ENCODE measurements at regions not wholly inside any gene's neighbourhood (a gene's known extent, or its start where the extent isn't known, plus 50 kb on each side); places are given as distances from the start of the nearest gene placed in this dataset.
"Not testable (repeated sequence)": the region's sequence is repeated elsewhere in the genome, so short reads cannot be mapped to it uniquely, and the experiment has no call there.

DNA sequence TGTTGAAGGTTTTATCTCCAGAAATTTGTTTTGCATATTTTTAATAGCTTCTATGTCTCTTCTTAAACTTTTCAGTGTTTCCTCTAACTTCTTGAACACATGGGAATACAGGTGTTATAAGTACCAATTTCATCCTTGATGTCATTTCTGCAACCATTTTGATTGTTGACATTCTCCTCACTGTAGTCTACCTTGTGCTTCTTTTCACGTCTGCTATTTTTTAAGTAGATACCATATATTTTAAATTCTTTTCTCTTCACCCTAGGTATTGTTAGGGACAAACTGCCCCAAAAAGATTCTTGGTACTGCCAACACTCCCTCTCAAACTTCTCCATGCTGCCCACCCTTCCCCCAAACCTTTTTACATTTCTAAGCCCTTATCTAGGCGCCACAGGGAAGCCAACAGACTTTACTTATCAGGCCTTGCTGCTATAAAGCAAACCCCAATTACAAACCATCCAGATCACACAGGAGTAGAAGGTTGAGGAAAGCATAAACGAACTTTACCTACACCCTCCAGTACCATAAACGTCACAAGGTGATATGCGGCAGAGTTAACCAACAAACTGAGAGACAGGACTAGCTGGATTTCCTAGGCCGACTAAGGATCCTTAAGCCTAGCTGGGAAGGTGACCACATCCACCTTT is 1165.3 kb downstream of the TAF11L14 start:
- DNase-seq (ENCODE audit: low read depth) = no peak

DNA sequence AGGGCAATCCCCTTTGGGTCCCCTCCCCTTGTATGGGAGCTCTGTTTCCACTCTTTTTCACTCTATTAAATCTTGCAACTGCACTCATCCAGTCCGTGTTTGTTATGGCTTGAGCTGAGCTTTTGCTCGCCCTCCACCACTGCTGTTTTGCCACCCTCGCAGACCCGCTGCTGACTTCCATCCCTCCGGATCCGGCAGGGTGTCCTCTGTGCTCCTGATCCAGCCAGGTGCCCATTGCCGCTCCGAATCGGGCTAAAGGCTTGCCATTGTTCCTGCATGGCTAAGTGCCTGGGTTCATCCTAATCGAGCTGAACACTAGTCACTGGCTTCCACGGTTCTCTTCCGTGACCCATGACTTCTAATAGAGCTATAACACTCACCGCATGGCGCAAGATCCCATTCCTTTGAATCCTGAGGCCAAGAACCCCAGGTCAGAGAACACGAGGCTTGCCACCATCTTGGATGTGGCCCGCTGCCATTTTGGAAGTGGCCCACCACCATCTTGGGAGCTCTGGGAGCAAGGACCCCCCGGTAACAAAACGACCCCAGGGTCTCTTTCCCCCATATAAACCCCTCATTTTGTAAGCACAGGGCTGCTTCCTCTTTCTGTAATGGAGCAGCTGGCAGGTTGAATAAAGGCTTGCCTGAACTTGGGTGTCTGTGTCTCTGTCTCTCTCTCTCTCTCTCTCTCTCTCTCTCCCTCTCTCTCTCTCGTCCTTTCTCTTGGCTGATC is 1166.2 kb downstream of the TAF11L14 start:
- no peak for DNase-seq (ENCODE audit: low read depth)

DNA sequence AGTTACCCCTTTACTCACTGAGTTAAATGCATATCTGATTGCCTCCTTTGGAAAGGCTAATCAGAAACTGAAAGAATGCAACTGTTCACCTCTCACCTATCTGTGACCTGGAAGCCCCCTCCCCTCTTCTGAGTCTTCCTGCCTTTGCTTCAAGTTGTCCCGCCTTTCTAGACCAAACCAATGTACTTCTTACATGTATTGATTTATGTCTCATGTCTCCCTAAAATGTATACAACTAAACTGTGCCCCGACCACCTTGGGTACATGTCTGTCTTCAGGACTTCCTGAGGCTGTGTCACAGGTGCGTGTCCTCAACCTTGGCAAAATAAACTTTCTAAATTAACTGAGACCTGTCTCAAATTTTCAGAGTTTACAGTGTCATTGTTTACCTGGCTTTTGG is 1167.2 kb downstream of the TAF11L14 start:
- not testable (repeated sequence) for DNase-seq (ENCODE audit: low read depth)

DNA sequence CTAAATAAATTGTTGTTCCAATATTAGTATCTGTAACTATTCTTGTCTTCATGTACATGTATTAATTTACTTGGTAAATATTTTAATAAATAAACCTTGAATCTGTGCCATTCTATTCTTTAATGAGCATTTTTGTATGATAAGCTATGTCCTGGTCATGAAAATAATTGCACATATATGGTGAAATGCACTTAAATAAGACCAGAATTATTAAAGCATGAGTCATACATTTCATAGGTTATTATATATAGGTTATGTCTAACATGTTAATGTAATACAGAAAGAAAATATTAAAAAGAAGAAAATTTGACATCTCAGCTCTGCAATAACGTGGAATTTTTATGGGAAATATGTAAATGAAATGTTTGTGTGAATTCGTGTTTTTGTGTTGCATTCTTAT is 1168.1 kb downstream of the TAF11L14 start:
- DNase-seq (ENCODE audit: low read depth) = no peak

DNA sequence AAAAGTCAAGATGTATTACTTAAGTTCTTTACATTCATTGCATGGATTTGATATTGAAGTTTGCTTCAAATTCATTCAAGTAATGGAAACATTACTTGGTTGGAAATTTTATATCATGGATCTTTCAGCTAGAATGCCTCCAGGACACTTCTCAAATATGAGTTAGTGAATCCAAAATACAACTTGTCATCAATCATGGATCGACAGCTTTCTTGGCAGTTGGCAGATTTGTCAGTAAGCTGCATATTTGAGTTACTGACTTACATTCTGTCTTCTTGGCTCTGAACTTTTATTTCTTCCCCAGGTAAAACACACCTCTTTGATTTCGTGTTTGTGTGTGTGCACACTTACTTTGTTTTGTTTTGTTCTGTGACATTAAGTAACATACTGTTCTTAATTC is 1171.1 kb downstream of the TAF11L14 start:
- no peak for DNase-seq (ENCODE audit: low read depth)

DNA sequence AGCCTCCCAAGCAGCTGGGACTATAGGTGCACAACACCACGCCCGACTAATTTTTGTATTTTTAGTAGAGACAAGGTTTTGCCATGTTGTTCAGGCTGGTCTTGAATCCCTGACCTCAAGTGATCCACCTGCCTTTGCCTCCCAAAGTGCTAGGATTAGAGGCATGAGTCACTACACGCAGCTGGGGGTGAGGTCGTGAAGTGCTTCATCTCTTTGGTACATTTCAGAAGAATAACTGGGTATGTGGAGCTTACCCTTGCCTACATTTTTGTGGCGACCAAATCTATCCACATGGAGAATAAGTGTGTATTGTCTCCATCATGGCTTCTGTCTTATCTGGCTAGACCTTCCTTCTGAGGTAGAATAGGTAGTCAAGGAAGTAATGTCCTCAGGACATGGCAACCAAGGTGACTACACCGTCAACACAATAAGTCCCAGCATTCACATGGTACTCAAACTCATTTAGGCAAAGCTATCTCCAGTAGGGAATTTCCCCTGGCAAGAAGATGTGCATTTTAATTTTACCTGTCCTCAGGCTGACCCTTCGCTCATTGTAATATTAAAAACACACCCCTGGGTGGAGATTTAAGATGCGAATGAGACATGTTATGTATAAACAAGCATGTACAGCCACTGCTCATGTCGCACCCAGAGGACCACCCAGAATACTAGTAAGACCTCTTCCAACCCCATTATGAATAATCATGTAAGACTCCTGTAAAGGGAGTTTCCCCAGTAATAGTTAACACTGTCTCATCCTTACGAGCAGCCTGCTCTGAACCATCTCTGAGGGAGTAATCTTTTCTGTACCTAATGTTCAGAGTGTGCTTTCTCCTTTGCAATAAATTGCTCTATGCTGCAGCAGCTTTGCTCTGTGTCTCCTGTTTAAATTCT is 1173.2 kb downstream of the TAF11L14 start:
- DNase-seq (ENCODE audit: low read depth) = no peak

DNA sequence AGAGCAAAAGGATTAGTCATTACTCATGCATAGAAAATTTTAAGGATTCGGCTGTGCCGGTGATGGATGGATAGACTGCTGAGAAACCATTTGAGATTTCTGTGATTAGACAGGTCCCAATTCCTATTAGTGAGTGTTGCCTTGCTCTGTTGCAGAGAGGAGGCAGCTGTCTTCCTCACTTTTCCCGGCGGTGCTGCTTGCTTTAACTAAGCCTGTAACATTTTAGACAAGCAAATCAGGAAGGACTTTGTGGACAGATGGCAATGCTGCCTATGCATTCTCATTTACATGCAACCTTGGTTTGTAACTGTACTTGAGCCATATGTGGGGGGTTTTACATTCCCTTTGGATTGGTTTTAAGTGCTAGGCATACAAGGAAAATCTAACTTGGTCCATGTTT is 1176.3 kb downstream of the CDH18 start:
- no peak for DNase-seq (ENCODE audit: low read depth)

DNA sequence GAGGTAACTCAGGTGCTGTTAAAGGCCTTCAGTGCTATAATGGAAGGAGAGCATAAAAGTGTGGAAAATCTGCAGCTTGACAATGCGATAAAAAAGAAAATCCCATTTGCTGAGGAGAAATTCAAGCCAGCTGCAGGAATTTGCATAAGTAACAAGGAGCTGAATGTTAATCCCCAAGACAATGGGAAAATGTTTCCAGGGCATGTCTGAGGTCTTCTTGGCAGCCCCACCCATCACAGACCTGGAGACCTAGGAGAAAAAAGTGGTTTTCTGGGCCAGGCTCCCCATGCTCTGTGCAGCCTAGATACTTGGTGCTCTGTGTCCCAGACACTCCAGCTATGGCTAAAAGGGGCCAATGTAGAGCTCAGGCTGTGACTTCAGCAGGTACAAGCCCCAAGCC is 1159.6 kb downstream of the CDH18 start:
- DNase-seq (ENCODE audit: low read depth) = no peak

DNA sequence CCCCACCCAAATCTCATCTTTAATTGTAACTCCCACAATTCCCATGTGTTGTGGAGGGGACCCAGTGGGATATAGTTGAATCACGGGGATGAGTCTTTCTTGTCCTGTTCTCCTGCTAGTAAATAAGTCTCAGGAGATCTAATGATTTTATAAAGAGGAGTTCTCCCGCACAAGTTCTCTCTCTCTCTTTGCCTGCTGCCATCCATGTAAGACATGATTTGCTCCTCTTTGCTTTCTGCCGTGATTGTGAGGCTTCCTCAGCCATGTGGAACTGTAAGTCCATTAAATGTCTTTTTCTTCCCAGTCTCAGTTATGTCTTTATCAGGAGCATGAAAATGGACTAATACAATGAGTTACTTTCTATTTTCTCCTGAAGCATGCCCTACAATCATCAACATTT is 1158.5 kb downstream of the CDH18 start:
- no peak for DNase-seq (ENCODE audit: low read depth)

DNA sequence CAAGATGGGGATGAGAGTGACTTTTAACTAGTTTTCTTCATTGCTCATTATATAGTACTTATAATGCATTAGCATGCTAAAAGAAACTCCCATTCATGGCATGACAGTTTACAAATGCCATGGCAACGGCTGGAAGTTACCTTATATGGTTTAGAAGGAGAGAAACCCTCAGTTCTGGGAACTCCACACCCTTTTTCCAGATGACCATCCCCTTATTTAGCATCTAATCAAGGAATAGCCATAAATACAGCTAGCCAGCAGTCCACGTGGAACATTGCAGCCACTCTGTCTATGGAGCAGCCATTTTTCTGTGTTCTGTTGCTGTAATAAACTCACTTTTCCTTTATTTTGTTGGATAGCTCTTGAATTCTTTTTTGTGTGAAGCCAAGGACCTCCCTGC is 1137.8 kb downstream of the CDH18 start:
- DNase-seq (ENCODE audit: low read depth) = no peak

DNA sequence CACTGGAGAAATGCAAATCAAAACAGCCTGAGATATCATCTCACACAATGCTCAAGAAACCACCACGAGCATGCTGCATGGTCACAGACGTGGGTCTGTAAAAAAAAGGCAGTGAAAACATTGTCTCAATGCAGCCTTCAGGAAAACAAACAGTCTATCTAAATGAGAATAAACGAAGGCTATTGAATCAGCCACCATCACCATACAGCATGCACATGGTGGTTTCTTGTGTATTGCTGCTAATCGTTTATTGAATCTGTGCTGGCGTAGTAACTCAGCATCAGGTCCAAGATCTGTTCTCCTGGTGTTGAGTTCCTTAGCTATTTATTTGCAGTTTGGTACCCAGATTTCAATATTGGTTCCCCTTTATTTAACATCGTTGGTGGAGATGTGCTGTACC is 1115.0 kb downstream of the CDH18 start:
- no peak for DNase-seq (ENCODE audit: low read depth)

DNA sequence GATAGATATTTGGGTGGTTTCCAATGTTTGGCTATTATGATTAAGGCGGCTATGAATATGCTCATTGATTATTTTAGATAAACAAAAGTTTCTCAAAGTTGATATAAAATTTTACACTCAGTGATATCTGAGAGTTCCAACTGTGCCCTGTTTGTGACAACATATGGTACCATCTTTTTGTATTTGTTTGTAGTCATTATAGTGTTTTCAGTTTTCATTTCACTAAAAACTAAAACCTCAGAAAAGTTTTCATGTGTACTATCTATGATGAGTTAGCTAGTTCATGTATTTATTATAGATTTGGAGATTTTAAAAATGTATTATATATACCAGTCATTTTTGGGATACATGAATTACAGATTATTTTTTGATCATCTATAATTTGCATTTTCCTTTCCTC is 1111.4 kb downstream of the CDH18 start:
- DNase-seq (ENCODE audit: low read depth) = no peak

DNA sequence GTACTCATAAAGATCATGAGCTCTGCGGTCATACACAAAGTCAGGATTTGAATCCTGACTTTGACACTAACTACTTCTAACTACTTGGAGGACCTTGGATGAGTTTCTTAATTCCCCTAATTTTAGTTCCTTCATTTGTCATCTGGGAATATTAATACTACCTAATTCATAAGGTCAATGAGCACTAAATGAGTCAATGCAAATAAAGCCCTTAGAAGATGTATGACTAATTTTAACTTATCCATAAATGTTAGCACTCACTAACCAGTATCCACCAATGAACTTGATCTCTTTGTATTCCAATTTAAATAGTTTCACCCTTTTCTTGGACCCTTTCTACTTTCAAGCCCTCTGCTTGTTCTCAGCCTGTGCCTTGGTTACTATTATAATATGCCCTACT is 1106.4 kb downstream of the CDH18 start:
- DNase-seq (ENCODE audit: low read depth) = no peak

DNA sequence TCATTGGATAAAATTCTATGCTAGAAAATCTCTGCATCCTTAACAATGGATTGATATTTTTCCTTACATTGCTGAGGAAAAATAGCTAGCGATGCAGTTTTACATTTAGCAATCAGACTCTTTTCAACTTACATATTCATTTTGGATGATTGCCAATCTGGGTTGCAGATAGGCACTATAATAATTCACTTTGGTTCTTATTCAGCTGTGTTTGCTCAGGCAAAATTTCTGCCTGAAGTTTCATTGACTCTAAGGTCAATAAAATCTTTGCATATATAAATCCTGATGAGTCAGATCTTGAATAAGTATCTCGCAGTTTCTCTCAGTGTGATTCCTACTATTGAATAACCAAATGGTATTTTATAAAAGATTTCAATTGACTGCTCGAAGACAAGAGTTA is 1105.8 kb downstream of the CDH18 start:
- no peak for DNase-seq (ENCODE audit: low read depth)

DNA sequence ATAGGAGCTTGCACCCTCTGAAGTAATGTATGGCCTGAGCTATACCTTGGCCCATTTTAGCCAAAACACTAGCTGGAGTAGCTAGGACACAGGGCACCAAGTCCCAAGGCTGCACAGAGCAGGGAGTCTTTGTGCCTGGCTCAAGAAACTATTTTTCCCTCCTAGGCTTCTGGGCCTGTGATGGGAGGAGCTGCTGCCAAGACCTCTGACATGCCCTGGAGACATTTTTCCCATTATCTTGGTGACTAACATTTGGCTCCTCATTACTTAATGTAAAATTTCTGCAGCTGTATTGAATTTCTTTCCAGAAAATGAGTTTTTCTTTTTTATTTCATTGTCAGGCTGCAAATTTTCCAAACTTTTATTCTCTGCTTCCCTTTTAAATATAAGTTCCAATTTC is 1099.2 kb downstream of the CDH18 start:
- no peak for DNase-seq (ENCODE audit: low read depth)

DNA sequence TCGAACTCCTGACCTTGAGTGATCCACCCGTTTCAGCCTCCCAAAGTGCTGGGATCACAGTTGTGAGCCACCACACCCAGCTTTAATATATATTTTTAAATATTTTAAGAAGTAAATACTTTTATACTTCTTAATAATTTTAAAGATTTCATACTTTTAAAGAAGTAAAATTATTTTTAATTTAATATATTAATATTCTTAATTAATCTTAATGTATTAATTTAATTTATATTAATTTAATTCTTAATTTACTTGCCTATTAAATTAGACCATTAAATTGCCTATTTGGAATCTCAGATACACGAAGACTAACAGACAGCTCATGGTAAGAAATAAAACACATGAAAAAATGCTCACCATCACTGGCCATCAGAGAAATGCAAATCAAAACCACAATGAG is 1087.4 kb downstream of the CDH18 start:
- no peak for DNase-seq (ENCODE audit: low read depth)

DNA sequence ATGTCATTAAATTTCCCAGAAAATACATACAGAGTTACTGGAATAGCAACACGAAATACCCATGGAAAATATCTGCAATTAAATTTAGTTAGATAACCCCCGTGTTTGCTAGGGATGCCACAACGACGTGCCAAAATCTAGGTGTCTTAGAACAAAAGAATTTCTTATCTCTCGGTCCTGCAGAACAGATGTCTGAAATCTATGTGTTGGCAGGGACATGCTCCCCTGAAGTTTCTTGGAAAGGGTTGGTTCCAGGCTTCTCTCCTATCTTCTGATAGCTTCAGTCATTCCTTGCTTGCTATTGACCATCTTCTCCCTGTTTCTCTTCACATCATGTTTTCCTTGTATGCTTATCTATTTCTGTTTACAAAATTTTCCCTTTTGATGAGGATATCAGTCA is 1067.0 kb downstream of the CDH18 start:
- DNase-seq (ENCODE audit: low read depth) = no peak

DNA sequence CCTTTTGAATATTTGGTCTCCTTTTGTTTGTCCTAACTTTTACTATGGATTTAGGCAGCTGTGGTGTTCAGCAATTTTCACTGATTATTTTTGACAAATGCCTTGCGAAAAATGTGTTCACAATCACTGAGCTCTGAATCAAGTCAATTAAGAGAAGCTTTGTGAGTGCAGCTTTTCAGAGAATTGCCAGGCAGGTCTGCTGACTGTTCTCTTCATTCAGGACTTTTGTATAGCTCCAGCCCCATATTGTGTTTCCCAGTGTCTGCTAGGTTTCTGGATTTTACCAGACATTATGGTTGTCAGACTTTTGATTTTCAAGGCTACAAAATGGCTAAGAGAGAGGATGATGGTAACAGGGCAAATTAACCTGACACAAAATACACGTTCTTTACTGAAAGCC is 1055.9 kb downstream of the CDH18 start:
- no peak for DNase-seq (ENCODE audit: low read depth)

DNA sequence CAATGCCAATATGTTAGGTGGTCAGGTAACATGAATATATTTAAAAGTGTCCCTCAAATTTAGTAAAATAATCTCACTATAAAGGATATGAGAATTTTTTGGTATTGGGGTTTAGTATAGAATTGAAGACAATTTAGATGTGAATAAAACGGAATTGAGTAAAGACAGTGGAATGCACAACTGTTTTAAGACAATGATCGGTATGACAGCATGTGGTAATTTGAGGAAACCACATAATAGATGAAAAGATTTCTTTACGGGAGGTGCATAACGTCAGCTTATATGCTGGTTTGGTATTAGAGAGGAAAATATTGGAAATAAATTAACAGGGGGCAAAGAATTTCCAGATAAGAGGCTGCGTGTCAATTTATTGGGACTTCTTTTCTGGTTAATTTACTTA is 1043.2 kb downstream of the CDH18 start:
- no peak for DNase-seq (ENCODE audit: low read depth)

DNA sequence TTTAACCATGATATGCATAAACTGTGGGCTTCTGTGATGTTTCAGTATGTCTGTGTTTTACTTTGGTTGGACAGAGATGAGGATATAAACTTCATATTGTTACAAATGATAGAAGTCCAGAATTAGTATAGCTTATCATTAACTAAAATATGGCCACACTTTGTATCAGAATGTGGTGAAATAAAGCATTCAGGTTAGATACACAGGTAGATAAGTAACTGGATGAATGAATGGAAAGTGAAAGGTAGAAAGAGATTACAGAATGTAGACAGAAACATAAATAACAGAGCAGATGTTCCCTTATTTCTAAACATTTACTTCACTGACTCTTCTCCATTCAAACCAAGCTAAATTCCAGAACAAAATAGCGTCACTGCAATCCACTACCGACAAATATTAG is 1033.8 kb downstream of the CDH18 start:
- DNase-seq (ENCODE audit: low read depth) = no peak

DNA sequence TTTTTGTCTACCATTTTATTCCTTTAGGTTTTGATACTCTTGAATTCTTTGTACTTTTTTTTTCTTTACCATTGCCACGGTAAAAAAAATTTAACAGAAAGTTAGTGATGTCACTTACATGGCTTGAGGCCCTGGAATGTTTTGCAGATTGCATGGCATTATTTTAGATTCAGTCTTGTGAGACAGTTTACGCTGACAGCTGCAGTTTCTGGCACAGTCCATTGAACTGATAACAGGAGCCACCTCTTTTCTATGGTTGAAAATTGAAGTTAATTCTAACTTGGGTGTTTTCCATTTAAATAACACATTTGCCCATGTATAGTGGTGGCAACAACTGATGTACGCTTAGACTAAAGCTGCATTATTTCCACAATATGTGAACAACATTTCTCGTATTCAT is 1028.5 kb downstream of the CDH18 start:
- no peak for DNase-seq (ENCODE audit: low read depth)

DNA sequence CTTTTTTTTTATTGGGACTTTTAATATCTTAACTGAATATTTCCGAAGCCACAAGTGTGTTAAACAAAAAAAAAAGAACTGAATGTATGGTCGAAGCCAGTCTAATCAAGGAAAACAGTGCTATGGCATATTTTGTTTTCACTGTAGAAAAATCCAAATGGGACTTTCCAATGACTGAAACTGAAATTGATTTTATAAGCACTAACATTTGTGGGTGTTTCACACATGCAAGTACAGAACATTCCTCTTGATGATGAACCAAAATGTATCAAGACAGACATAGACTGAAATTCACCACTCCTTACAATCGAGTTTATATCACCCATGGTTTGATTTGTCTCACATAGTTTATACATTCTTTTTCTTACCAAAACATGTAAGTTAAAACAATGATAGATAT is 1026.8 kb downstream of the CDH18 start:
- DNase-seq (ENCODE audit: low read depth) = no peak

DNA sequence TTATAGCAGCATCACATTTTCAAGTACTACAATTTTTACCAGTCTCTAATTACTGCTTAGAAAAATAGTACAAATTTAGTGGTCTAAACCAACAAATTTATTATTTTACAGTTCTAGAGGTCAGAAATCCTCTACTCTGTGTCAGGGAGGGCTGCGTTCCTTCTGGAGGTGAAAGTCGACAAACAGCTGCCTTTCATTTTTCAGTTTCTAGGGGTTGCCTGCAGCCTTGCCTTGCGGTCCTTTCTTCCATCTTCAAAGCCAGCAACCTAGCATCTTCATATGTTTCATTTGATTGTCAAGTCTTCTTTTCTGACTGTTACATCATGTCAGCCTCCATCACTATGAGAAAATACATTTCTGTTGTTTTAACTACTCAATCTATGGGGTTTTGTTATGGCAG is 1022.1 kb downstream of the CDH18 start:
- no peak for DNase-seq (ENCODE audit: low read depth)

Measured in non-pigmented ciliary epithelial cell (primary cell).